ENCODE measurements at regions not wholly inside any gene's neighbourhood (a gene's known extent, or its start where the extent isn't known, plus 50 kb on each side); places are given as distances from the start of the nearest gene placed in this dataset.
A peak's percentile ranks its signal among the peaks of the same experiment; 100 is the strongest.
"Not testable (repeated sequence)": the region's sequence is repeated elsewhere in the genome, so short reads cannot be mapped to it uniquely, and the experiment has no call there.

DNA sequence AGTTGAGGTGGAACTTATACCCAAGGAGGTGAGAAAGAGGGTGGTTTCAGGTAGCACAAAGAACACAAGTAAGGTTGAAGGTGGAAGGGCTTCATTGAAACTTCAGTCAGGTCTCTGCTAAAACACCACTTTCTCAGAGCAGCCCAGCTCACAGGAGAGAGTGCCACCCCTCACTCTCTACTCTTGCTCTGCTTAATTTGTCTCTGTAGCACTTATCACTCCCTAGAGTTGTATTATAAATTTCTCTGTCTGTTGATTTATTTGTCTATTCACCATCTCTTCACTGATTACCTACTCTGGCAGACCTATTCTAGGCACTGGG lies 353.8 kb upstream of the CNR1 start:
- ATAC-seq (ENCODE audit: low read depth) (no peak), DNase-seq (ENCODE audit: low spot score in 2 of 2) (no peak)
- Mint-ChIP-seq H3K27me3 (no peaks in the 10 kb centered on the region), H3K4me1 (no peaks in the 10 kb centered on the region), H3K36me3 (no peaks in the 10 kb centered on the region), H3K27ac (no peak overlapping the region), H3K4me3 (no peak overlapping the region), H3K9me3 (peaks cover 5% of the 10 kb centered on the region)

DNA sequence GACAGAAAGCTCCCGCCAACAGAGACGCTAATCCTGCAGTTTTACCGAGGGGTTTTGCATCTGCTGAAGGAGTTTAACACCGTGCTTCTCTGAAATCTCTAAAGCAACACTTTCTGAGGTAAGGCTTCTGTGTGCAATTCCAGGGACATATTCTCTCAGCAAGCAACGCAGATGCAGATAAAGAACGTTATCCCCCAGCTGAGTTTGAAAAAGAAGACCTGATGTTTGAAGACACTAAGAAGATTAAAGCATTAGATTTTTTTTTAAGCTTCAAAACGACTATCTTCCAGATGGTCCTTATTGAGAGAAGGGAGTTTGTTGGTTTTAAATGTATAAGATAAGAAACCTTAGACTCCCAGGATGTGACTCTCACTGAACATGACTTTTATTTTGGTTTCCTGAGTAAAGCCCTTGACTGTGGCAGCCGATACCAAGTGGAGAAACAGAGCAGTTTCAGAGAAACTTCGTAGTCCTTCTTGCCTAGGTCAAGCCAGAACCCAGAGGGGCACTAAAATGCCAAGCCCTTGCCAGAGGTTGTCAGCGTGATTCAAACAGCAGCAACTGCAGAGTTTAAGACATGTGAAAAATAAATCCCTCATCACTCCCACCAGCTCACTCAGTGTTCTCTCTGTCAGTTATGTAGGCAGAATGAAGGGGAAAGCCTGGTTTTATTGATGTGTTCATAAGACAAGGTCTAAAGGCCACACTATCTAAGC lies 353.3 kb upstream of the CNR1 start:
- H3K4me1 Mint-ChIP-seq, result no peaks in the 10 kb centered on the region
- H3K9me3 Mint-ChIP-seq, result peaks cover 4% of the 10 kb centered on the region
- ATAC-seq (ENCODE audit: low read depth), result no peak
- no peak overlapping the region for H3K4me3 Mint-ChIP-seq
- no peaks in the 10 kb centered on the region for H3K27me3 Mint-ChIP-seq
- H3K36me3 Mint-ChIP-seq, result no peaks in the 10 kb centered on the region
- no peak overlapping the region for H3K27ac Mint-ChIP-seq
- DNase-seq (ENCODE audit: low spot score in 2 of 2), result no peak

DNA sequence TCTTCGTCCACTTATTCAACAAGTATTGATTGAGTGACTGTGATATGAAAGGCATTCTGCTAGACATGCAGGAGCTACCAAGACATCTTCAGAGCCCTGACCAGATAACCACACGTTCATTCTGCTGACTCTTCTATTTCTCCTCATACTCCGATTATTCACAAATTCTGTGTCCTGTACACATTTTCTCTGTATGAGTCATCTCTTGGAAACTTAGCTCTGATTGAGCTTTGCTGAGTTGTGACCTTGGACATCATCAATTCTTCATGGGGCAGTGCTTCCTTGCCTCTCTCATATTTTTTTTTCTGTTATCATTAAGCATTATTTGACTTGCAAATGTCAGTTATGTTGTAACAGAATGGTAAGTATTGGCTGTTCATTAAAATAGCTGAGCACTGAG lies 351.6 kb upstream of the CNR1 start:
- H3K9me3 Mint-ChIP-seq, result peaks cover 4% of the 10 kb centered on the region
- ATAC-seq (ENCODE audit: low read depth) (no peak), DNase-seq (ENCODE audit: low spot score in 2 of 2) (no peak)
- no peak overlapping the region for H3K4me3 Mint-ChIP-seq
- no peaks in the 10 kb centered on the region for H3K4me1 Mint-ChIP-seq
- H3K27ac Mint-ChIP-seq, result no peak overlapping the region
- H3K27me3 Mint-ChIP-seq, result no peaks in the 10 kb centered on the region
- no peaks in the 10 kb centered on the region for H3K36me3 Mint-ChIP-seq

- DNase-seq (ENCODE audit: low spot score in 2 of 2) (no peak), ATAC-seq (ENCODE audit: low read depth) (no peak)
- H3K36me3 Mint-ChIP-seq, result no peaks in the 10 kb centered on the region
- H3K27ac Mint-ChIP-seq, result no peak overlapping the region
- no peak overlapping the region for H3K4me3 Mint-ChIP-seq
- H3K9me3 Mint-ChIP-seq, result no peaks in the 10 kb centered on the region
- H3K27me3 Mint-ChIP-seq, result no peaks in the 10 kb centered on the region
- no peaks in the 10 kb centered on the region for H3K4me1 Mint-ChIP-seq
Measured at GRCh38 chr6:88513920-88514319, 347.8 kb upstream of the CNR1 start.

GRCh38 chr6:88513471-88513870 lies 347.3 kb upstream of the CNR1 start:
- DNase-seq (ENCODE audit: low spot score in 2 of 2), result no peak
- H3K36me3 Mint-ChIP-seq, result no peaks in the 10 kb centered on the region
- no peaks in the 10 kb centered on the region for H3K27me3 Mint-ChIP-seq
- no peak for ATAC-seq (ENCODE audit: low read depth)
- H3K4me3 Mint-ChIP-seq, result no peak overlapping the region
- H3K27ac Mint-ChIP-seq, result no peak overlapping the region
- no peaks in the 10 kb centered on the region for H3K4me1 Mint-ChIP-seq
- H3K9me3 Mint-ChIP-seq, result no peaks in the 10 kb centered on the region

DNA sequence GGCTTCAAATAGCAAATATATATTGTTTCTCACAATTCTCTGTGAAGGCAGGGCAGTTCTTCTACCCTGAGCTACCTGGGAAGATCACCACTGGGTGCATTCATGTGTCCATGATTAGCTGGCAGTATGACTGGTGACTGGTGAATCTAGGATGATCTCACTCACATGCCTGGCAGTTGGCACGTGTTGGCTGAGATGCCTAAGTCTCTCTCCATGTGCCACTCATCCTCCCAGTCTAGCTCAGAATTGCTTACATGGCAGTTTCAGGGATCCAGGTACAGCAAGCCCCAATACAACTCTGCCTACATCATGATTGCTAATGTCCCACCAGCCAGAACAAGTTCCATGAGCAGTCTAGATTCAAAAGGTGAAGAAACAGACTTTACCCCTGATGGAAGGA lies 346.8 kb upstream of the CNR1 start:
- ATAC-seq (ENCODE audit: low read depth) (no peak), DNase-seq (ENCODE audit: low spot score in 2 of 2) (no peak)
- H3K36me3 Mint-ChIP-seq, result no peaks in the 10 kb centered on the region
- H3K4me1 Mint-ChIP-seq, result no peaks in the 10 kb centered on the region
- no peaks in the 10 kb centered on the region for H3K27me3 Mint-ChIP-seq
- H3K9me3 Mint-ChIP-seq, result no peaks in the 10 kb centered on the region
- no peak overlapping the region for H3K4me3 Mint-ChIP-seq
- no peak overlapping the region for H3K27ac Mint-ChIP-seq

DNA sequence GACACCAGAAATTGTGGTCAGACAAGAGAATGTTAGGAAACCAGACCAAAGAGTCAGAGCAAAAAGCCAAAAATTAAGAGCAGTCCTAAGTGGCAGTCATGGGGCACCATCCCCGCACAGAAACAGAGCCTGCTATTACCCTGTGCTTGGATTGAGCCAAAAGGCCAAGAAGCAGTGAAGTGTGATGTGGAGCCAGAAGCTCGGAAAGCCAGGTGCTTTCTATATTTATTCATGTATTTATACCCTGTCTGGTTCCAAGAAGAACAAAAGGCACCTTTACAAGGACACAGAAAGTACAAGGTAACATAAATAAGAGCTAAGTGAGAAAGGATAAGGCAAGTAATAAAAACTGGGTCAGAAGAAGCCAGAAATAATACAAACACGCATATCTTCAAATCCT lies 336.2 kb upstream of the CNR1 start:
- Mint-ChIP-seq H3K36me3 (peaks cover 1% of the 10 kb centered on the region), H3K27ac (no peak overlapping the region), H3K4me3 (no peak overlapping the region), H3K27me3 (no peaks in the 10 kb centered on the region), H3K4me1 (peaks cover 16% of the 10 kb centered on the region), H3K9me3 (peaks cover 14% of the 10 kb centered on the region)
- DNase-seq (ENCODE audit: low spot score in 2 of 2) (no peak), ATAC-seq (ENCODE audit: low read depth) (no peak)

GRCh38 chr6:88499845-88500699 lies 333.9 kb upstream of the CNR1 start:
- Mint-ChIP-seq H3K36me3 (no peaks in the 10 kb centered on the region), H3K27ac (peak overlapping the region; percentile 45), H3K9me3 (peaks cover 8% of the 10 kb centered on the region), H3K4me3 (peak overlapping the region; percentile 19), H3K27me3 (no peaks in the 10 kb centered on the region), H3K4me1 (peaks cover 16% of the 10 kb centered on the region)
- peak; percentile 51 for ATAC-seq (ENCODE audit: low read depth)
- DNase-seq (ENCODE audit: low spot score in 2 of 2), result no peak

DNA sequence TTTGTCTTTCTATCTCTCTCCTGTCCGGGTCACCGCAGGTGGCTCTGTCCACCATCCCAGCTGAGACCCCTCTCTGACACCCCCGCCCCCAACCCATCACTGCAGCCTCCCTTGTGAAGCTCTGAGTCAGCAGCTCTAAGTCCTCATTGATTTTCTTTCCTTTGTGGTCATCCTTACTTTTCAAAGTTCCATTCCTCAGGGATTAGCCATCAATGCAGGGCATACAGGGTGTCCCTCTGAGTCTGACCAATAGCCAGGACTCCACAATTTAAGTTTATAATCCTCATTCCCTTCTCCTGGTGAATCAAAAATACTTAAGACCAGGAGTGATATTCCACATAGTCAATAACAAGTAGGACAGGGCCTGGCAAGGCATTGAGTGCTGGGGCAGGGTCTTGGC lies 333.3 kb upstream of the CNR1 start:
- Mint-ChIP-seq H3K36me3 (no peaks in the 10 kb centered on the region), H3K27ac (no peak overlapping the region), H3K9me3 (peaks cover 8% of the 10 kb centered on the region), H3K4me3 (no peak overlapping the region), H3K4me1 (peaks cover 19% of the 10 kb centered on the region), H3K27me3 (no peaks in the 10 kb centered on the region)
- no peak for ATAC-seq (ENCODE audit: low read depth)
- DNase-seq (ENCODE audit: low spot score in 2 of 2), result no peak

GRCh38 chr6:88497403-88497802 lies 331.3 kb upstream of the CNR1 start:
- not testable (repeated sequence) for H3K36me3 Mint-ChIP-seq; H3K4me3 Mint-ChIP-seq; H3K27me3 Mint-ChIP-seq; H3K9me3 Mint-ChIP-seq; DNase-seq (ENCODE audit: low spot score in 2 of 2)
- peak; percentile 42 for ATAC-seq (ENCODE audit: low read depth)
- peaks cover 29% of the 10 kb centered on the region for H3K4me1 Mint-ChIP-seq
- H3K27ac Mint-ChIP-seq, result peak overlapping the region; percentile 75

- peaks cover 1% of the 10 kb centered on the region for H3K36me3 Mint-ChIP-seq
- H3K9me3 Mint-ChIP-seq, result peaks cover 8% of the 10 kb centered on the region
- H3K4me1 Mint-ChIP-seq, result peaks cover 19% of the 10 kb centered on the region
- H3K27ac Mint-ChIP-seq, result no peak overlapping the region
- no peaks in the 10 kb centered on the region for H3K27me3 Mint-ChIP-seq
- H3K4me3 Mint-ChIP-seq, result no peak overlapping the region
- DNase-seq (ENCODE audit: low spot score in 2 of 2) (no peak), ATAC-seq (ENCODE audit: low read depth) (peak; percentile 61)
Measured at GRCh38 chr6:88494401-88495140, 328.4 kb upstream of the CNR1 start.

DNA sequence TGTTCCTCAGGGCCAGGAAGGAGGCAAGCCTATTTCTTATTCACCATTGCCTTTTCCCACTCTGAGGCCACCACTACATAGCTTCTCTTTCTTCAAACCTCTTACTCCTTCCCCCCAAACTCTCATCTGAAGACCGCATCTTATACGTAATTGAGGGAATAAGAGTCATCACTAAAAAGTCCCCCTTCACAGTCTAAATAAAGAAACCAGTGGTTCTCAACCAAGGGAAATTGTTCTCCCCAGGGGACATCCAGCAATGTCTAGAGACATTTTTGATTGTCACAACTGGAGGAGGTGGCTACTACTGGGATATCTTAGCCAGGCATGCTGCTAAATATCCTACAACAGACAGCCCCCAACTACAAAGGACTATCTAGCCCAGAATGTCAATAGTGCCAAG lies 327.6 kb upstream of the CNR1 start:
- Mint-ChIP-seq H3K9me3 (peaks cover 5% of the 10 kb centered on the region), H3K4me1 (peaks cover 17% of the 10 kb centered on the region), H3K4me3 (no peak overlapping the region), H3K27me3 (no peaks in the 10 kb centered on the region), H3K36me3 (peaks cover 1% of the 10 kb centered on the region), H3K27ac (no peak overlapping the region)
- peak; percentile 52 for ATAC-seq (ENCODE audit: low read depth)
- DNase-seq (ENCODE audit: low spot score in 2 of 2), result no peak

- ATAC-seq (ENCODE audit: low read depth), result no peak
- Mint-ChIP-seq H3K4me1 (peaks cover 15% of the 10 kb centered on the region), H3K36me3 (peaks cover 1% of the 10 kb centered on the region), H3K27me3 (no peaks in the 10 kb centered on the region), H3K4me3 (no peak overlapping the region), H3K27ac (no peak overlapping the region), H3K9me3 (peaks cover 7% of the 10 kb centered on the region)
- no peak for DNase-seq (ENCODE audit: low spot score in 2 of 2)
Measured at GRCh38 chr6:88492824-88493223, 326.7 kb upstream of the CNR1 start.

GRCh38 chr6:88492241-88492640 lies 326.1 kb upstream of the CNR1 start:
- no peak for DNase-seq (ENCODE audit: low spot score in 2 of 2)
- Mint-ChIP-seq H3K27me3 (no peaks in the 10 kb centered on the region), H3K27ac (no peak overlapping the region), H3K36me3 (peaks cover 1% of the 10 kb centered on the region), H3K9me3 (peaks cover 4% of the 10 kb centered on the region), H3K4me1 (peaks cover 13% of the 10 kb centered on the region), H3K4me3 (no peak overlapping the region)
- no peak for ATAC-seq (ENCODE audit: low read depth)
